ENCODE measurements at regions not wholly inside any gene's neighbourhood (a gene's known extent, or its start where the extent isn't known, plus 50 kb on each side); places are given as distances from the start of the nearest gene placed in this dataset.
"Not testable (repeated sequence)": the region's sequence is repeated elsewhere in the genome, so short reads cannot be mapped to it uniquely, and the experiment has no call there.

GRCh38 chr6:11848852-11849731 is 70.5 kb upstream of the ADTRP start:
- DNase-seq: no peak

- DNase-seq: no peak
Observed at GRCh38 chr6:11848346-11848651, 69.7 kb upstream of the ADTRP start.

GRCh38 chr6:11847515-11848345 is 69.1 kb upstream of the ADTRP start:
- DNase-seq: no peak

- DNase-seq: not testable (repeated sequence)
Observed at GRCh38 chr6:11847068-11847467, 68.5 kb upstream of the ADTRP start.

DNA sequence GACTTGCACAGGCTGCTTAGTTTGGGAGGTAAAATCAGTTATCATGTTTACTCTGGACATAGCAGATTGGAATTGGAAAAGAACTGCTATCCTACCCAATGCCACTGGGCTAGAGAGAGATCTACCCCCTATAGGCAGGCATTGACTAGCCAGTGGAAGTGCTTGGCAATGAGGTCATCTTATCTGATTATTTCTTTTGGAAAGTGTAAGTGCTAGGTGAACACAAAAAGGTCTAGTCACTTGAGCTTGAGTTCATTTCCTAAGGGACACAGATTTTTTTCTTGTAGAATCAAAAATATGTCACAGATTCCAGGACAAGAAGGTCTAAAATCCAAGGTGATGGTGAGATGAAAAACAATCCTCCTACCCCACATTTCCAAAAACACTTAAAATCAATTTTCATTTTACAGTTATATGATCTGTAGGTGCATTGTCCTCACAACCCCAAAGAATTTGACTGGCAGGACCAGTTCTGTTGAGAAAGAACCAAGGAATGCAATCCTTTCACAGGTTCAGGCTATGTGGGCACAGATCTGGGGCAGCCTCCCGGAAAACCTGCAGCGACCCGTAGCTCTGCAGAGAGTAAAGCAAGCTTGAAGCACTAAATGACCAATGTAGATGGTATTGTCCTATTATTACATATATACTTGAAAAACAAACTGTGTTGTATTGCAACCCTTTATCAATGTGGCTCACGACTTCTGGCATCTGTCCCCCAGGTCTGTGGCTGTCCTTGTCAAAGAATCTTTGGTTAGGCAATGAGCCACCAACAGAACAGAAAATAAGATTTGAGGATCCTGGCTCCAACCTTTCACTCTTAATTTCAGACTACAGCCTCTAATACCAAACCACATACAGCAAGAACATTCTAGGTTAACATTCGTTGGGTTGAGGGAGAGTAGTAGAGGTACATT is 67.3 kb upstream of the ADTRP start:
- no peak for DNase-seq

GRCh38 chr6:11842795-11843194 is 64.2 kb upstream of the ADTRP start:
- DNase-seq: not testable (repeated sequence)

- DNase-seq: no peak
Observed at GRCh38 chr6:11835065-11835464, 56.5 kb upstream of the ADTRP start.

DNA sequence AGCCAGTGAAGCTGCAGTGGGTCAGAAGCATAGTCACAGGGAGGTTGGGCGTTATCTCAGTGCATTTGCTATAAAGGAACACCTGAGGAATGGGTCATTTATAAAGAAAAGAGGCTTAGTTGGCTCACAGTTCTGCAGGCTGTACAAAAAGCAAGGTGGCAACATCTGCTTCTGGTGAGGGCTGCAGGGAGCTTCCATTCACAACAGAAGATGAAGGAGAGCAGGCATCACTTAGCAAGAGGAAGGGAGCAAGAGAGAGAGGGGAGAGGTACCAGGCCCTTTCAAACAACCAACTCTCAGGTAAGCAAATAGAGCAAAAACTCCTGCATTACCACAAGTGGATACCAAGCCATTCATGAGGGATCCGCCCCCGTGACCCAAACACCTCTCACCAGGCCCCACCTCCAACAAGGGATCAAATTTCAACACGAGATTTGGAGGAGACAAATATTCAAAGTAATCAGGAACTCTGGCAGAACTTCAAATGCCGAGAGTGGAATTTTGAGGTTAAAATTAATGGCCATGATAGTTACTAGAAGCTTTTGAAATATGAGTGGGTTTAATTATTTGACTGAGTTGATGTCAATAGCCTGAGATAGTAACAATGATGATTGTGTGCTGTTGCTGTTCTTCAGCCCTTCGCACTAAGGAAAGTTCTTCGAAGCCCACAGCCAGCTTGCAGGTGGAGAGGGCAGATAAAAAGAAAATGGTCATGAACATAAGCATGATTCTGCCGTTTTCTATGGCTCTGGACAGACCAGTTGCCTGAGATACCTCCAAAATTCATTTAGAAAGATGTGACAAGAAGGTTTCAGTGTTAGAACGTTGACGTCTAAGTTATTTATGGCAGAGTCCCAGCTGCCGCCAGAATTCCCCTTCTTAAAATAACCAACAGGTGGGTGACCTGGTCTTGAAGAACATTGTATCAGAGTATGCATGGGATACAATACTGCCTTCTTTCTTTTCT is 55.3 kb upstream of the ADTRP start:
- no peak for DNase-seq

DNA sequence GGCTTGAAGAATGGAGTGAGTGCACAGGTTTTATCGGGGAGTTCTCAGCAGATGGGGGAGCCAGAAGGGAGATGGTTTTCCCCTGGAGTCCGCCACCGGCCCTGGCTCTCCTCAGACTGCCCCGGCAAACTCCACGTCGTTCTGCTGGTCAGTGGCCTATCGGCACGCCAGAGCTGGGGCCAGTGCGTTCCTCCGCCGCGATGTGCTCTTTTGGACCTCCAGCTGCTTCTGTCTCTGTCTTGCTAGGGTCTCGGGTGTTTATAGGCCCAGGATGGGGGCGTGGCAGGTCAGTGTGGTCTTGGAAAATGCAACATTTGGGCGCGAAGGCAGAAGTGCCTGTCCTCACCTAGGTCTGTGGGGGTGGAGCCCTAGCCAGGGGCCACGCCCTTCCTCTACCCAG is 53.0 kb upstream of the ADTRP start:
- no peak for DNase-seq

- no peak for DNase-seq
Observed at GRCh38 chr6:11830520-11830919, 51.9 kb upstream of the ADTRP start.

- DNase-seq: no peak
Observed at GRCh38 chr6:11830105-11830504, 51.5 kb upstream of the ADTRP start.

GRCh38 chr6:11828262-11828870 is 49.8 kb upstream of the ADTRP start:
- DNase-seq: peak; percentile 81
